ENCODE measurements at regions not wholly inside any gene's neighbourhood (a gene's known extent, or its start where the extent isn't known, plus 50 kb on each side); places are given as distances from the start of the nearest gene placed in this dataset.

DNA sequence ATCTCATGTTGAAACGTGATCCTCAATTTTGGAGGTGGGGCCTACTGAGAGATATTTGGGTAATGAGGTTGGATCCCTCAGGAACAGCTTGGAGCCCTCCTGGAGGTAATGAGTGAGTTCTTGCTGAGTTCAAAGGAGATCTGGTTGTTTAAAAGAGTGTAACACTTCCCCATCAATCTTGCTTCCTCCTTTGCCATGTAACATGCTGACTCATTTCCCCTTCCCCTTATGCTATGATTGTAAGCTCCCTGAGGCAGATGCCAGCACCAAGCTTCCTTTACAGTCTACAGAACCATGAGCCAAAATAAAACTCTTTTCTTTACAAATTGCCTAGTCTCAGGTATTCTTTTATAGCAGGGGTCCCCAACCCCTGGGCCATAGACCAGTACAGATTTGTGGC lies 352.3 kb downstream of the SLCO4C1 start:
- TF ChIP-seq, protein P1, sequence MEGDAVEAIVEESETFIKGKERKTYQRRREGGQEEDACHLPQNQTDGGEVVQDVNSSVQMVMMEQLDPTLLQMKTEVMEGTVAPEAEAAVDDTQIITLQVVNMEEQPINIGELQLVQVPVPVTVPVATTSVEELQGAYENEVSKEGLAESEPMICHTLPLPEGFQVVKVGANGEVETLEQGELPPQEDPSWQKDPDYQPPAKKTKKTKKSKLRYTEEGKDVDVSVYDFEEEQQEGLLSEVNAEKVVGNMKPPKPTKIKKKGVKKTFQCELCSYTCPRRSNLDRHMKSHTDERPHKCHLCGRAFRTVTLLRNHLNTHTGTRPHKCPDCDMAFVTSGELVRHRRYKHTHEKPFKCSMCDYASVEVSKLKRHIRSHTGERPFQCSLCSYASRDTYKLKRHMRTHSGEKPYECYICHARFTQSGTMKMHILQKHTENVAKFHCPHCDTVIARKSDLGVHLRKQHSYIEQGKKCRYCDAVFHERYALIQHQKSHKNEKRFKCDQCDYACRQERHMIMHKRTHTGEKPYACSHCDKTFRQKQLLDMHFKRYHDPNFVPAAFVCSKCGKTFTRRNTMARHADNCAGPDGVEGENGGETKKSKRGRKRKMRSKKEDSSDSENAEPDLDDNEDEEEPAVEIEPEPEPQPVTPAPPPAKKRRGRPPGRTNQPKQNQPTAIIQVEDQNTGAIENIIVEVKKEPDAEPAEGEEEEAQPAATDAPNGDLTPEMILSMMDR (IDR thresholded peaks at IDR 0.05; ENCODE audit: low read length): no peak
- TF ChIP-seq EZH2 (optimal IDR thresholded peaks at IDR 0.05; ENCODE audit: low read depth, low read length): no peak
